ENCODE measurements at regions not wholly inside any gene's neighbourhood (a gene's known extent, or its start where the extent isn't known, plus 50 kb on each side); places are given as distances from the start of the nearest gene placed in this dataset.
"Not testable (repeated sequence)": the region's sequence is repeated elsewhere in the genome, so short reads cannot be mapped to it uniquely, and the experiment has no call there.

DNA sequence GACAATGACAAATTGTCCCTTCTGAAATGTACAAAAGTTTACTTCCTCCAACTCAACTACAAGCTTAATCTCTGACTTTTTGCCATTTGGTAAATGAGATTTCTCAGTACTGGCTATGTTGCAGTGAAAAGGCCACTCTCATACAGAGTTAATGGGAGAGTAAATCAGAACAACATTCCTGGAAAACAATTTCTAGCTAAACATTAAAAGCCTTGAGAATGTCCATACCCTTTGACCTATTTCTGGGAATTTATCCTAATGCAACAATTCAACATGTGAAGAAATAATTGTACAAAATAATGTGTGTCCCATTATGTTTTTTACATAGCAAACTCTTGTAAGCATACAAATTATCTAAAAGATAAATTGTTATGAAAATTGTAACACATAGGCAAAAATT lies 56.3 kb upstream of the SPEF2 start:
- FAIRE-seq (no peak), DNase-seq (ENCODE audit: extremely low spot score, insufficient read length, low read depth) (no peak)

DNA sequence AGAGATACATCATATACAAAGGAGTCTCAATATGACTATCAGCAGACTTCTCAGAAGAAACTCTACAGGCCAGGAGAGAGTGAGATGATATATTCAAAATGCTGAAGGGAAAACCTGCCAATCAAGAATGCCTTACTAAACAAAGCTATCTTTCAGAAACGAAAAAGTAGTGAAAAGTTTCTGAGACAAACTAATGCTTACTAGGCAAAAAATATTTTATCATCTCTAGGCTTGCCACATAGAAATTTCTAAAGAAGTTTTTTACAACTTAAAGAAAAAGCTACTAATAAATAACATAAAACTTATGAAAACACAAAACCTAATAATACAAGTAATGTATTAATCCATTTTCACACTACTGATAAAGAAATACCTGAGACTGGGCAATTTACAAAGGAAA lies 59.9 kb upstream of the SPEF2 start:
- DNase-seq (ENCODE audit: extremely low spot score, insufficient read length, low read depth) (no peak), FAIRE-seq (no peak)

DNA sequence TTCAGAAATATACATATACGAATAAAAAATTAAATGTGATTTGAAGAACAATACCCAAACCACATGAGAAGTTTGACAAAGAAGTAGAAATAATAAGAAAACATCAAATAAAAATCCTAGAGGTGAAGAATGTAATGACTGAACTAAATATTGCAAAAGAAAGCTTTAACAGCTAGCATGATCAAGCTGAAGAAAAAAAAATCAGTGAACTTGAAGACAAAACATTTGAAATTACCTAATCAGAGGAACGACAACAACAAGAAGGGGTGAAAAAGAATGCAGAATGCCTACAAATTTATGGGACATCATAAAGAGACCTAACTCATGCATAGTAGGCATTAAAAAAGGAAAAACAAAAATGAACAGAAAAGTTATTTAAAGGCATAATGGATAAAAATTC lies 60.5 kb upstream of the SPEF2 start:
- no peak for FAIRE-seq
- no peak for DNase-seq (ENCODE audit: extremely low spot score, insufficient read length, low read depth)

DNA sequence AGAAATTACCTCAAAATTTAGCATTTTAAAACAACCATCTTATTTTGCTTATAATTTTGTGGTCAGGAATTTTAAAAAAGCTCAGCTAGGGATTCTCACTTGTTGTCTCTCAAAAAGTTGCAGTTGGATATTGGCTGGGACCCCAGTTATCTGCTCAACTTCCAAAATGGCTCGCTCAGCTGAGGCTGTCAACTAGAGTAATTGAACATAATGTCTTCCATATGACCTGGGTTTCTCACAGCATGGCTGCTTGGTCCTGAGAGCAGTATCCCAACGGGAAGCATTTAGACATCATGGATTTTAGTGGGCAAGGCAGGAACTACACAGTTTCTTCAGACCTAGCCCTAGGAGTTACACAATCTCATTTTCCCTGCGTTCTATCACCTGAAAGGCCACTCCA lies 63.6 kb upstream of the SPEF2 start:
- no peak for FAIRE-seq
- DNase-seq (ENCODE audit: extremely low spot score, insufficient read length, low read depth): no peak

DNA sequence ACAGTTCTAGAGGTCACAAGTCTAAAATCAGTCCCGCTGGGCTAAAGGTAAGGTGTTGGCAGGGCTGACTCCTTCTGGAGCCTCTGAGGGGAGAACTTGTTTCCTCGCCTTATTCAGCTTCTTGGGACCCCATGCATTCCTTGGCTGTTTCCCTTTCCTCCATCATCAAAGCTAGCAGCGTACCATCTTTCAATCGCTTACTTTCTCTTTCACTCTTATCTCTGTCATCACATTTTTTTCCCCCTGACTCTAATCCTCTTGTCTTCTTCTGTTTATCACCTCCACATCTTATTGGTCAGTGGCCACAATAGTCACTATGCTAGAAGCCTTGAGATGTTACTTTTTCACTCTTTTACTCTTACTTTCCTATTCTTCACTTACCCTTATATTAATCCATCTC lies 72.5 kb upstream of the SPEF2 start:
- DNase-seq (ENCODE audit: extremely low spot score, insufficient read length, low read depth) (no peak), FAIRE-seq (no peak)

DNA sequence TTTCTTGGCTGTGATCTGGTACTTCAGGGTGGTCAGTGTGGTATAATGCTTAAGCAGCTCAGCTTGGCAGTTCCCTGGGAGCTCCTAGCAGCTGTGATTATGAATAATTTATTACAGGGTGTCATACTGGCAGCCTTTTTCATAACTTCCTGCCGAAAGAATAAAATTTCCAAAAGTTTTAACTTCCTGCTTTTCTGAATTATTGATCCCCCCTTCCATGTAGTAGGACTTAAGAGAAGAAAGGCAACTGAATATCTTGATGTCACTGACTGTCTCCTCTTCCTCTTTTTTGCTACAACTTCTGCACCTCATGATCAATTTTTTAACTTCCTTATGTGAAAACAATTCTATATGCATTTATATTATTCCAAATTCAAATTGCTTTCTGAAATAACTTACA lies 74.3 kb upstream of the SPEF2 start:
- DNase-seq (ENCODE audit: extremely low spot score, insufficient read length, low read depth): no peak
- FAIRE-seq: no peak

DNA sequence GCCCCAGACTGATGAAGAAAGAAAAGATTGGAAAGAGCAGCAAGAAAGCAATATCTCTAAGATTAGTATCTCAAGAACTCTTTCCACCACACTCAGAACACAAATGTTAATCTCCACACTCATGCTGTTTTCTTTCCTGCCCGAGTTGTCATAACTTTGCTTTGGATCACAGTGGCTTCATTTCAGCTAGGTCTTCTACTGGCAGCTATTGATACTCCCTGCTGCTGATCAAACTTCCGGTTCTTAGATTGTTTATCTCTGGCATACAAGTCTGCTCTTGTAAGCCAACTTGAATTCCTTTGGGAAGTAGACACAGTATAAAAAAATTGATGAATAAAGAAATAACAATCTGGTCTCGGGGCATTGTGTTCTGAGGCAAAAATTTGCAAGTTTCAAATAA lies 77.7 kb upstream of the SPEF2 start:
- no peak for FAIRE-seq

DNA sequence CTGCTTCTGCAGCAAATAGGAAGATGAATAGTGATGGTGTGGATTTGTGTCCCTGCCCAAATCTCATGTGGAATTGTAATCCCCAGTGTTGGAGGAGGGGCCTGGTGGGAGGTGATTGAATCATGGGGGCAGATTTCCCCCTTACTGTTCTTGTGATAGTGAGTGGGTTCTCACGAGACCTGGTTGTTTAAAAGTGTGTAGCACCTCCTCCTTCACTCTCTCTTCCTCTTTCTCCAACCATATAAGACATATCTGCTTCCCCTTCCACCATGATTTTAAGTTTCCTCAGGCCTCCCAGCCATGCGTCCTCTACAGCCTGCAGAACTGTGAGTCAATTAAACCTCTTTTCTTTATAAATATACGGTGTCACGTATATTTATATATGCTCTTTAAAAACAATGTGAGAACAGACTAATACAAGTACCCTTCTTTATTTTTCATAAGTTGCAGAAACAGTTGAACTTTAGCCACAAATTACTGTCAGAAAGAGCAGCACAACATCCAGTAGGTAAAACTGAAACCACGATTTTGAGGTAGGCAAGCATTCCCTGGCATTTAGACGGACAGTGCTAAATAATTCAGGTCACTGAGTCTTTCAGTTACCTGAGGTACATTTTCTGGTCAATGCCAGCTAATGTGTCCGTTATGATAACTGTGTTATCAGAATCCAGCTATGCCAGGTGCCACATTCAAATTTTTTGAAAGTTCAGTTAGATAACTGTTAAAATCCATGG lies 79.3 kb upstream of the SPEF2 start:
- no peak for FAIRE-seq
- no peak for DNase-seq (ENCODE audit: extremely low spot score, insufficient read length, low read depth)

More for the DNA sequence above, 77.7 kb upstream of the SPEF2 start:
- no peak for DNase-seq (ENCODE audit: extremely low spot score, insufficient read length, low read depth)

DNA sequence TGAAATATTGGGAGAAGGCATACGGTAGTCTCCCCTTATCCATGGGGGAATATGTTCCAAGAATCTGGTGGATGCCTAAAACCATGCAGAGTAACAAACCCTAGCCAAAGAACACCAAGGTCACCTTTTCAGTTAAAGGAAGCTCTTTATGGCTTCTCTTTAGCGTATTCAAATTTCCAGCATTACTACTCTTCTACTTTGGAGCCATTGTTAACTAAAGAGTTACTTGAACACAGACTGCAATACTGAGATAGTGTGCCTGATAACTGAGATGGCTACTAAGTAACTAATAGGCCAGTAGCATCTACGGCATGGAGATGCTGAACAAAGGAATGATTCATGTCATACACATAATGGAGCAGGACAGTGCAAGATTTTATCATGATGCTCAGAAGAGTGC lies 84.5 kb upstream of the SPEF2 start:
- FAIRE-seq (no peak), DNase-seq (ENCODE audit: extremely low spot score, insufficient read length, low read depth) (no peak)

DNA sequence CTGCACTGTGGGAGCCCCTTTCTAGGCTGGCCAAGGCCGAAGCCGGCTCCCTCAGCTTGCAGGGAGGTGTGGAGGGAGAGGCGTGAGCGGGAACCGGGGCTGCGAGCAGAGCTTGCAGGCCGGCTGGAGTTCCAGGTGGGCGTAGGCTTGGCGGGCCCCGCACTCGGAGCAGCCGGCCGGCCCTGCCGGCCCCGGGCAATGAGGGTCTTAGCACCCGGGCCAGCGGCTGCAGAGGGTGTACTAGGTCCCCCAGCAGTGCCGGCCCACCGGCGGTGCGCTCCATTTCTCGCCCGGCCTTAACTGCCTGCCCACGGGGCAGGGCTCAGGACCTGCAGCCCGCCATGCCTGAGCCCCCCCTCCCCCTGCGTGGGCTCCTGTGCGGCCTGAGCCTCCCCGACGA lies 86.1 kb upstream of the SPEF2 start:
- not testable (repeated sequence) for DNase-seq (ENCODE audit: extremely low spot score, insufficient read length, low read depth); FAIRE-seq

DNA sequence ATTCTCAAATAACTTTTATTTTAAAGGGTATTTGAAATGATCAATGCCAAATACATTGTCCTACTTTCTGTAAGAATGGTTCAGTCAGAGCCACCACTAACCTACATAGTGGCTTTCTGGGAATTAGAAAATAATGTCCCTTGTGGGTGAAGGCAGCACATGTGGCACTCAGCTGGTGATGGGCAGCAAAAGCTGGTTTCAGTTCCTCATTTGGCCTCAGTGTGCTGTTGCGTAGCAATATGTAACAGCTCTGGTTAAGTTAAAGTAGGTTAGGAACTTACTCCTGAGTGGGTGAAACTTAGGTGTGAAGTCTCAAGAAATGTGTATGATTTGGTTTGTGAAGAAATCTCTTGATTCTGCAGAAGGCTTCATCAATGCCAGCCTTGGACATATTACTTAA lies 99.6 kb upstream of the SPEF2 start:
- DNase-seq (ENCODE audit: extremely low spot score, insufficient read length, low read depth): peak; percentile 17
- FAIRE-seq: peak; percentile 89

DNA sequence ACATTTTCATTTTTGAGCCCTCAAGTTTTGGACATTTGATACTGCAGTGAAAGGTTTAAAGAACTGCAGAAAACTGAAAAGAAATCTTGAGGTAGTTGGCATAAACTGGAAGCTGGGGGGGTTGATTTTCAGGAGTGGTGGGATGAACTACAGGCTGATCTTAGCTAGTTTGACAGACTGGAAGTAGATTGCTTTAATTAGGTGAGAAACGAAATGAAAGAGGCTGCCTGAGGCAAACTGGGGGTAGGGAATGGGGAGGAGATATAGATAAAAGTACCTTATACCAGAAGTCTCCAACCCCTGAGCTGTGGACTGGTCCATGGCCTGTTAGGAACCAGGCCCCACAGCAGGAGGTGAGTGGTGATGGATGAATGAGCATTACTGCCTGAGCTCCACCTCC lies 101.4 kb upstream of the SPEF2 start:
- DNase-seq (ENCODE audit: extremely low spot score, insufficient read length, low read depth): no peak
- FAIRE-seq: no peak

DNA sequence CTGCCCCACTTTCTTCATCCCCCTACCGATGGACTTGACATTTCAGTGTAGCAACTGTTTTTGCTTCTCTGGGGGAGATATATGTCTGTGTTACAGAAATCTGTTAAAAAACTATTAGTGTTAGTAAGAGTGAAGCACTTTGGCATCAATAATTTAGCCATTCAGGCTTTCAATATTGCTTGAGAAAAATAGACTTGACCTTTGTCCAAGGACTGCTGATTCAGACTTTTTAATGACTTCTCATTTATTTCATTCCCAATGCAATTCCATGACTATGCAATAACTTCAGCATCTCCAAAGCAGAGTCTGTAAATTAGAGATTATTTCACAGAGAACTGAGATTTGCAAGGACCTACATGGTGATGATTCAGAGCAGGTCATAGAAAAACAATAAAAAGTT lies 104.1 kb upstream of the SPEF2 start:
- FAIRE-seq: no peak
- DNase-seq (ENCODE audit: extremely low spot score, insufficient read length, low read depth): no peak

DNA sequence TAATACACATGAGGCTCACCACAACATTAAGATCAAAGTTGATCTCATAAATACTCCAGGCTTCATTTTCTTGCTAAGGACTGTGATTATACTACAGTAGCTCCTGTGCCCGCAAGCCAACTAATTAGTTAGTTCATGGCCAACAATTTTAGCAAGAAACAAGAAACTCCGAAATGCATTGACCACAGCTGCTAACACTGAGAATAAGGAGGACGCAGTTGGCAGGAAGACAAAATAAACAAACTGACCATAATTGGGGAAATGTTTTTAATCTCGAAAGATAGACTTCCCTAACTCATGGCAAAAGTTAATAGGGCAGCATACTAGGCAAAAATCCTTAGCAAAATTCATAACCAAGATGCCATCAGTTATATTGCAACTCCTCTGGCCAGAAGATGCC lies 115.5 kb upstream of the SPEF2 start:
- FAIRE-seq (no peak), DNase-seq (ENCODE audit: extremely low spot score, insufficient read length, low read depth) (no peak)

DNA sequence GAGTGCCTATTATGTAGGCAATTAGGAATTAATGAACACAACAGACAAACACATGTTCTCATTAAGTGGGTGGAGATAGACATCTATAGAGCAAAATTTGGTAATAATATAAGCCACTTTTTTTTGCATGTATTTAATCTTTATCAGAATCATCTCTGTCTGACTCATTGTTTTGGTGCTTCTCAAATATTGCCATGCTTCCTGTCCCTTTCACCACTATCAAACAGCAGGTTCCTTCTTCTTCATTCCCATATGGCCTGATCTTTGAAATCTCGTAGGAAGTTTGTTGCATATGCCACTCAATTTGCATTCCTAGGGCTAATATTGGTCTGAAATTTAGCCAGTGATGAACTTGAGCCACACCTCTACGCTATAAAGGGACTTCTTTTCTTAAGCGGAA lies 128.9 kb upstream of the SPEF2 start:
- FAIRE-seq (no peak), DNase-seq (ENCODE audit: extremely low spot score, insufficient read length, low read depth) (no peak)

DNA sequence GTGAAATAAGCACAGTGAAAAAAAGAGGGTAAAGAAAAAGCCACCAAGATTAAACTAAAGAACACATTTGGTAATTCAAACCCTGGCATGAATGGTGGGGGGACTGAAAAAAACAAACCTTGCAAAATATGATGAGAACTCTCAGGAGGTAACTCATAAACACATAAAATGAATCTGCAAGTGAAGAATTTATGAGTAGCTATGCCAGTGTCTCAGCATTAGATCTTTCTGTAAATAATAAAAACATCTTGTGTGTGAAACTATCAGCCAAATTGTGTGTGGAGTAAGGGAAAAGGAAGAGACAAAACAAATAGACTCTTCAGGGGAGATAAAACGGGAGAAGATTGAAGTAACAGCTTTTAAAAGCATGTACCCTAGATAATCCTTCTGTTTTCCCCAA lies 129.6 kb upstream of the SPEF2 start:
- DNase-seq (ENCODE audit: extremely low spot score, insufficient read length, low read depth) (no peak), FAIRE-seq (no peak)

DNA sequence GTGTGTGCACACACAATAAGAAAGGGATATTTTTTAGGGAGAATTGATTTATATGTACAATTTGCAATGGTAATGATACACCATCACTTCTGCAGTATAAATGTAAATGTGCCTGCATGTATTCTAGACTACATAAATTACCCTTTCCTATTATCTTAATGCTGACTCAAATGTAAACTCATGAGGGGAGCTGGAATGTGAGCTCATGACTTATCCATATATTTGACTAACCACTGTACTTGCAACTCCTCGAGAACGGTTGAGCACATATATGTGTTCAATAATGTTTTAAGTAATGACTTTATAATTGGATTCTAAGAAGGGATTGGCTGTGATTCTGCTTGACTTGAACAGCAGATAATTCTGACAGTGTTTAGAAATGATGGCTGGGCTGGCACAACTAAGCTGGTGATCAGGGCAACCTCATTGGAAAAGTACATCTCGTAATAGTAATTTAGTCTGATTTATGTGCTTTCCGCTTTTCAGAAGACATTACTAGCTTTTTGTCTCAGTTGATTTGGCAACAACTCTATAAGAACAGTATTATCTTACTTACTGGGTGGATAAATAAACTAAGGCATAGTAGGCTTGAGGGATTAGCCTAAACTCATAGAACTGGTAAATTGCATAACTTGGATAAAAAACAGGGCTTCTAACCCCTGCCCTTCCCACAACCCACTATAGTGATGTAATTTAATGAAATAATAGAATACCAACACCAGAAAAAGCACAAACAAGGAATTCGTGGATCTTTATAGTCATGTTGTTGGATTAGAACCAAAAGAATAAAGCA lies 130.2 kb upstream of the SPEF2 start:
- FAIRE-seq: no peak
- no peak for DNase-seq (ENCODE audit: extremely low spot score, insufficient read length, low read depth)

DNA sequence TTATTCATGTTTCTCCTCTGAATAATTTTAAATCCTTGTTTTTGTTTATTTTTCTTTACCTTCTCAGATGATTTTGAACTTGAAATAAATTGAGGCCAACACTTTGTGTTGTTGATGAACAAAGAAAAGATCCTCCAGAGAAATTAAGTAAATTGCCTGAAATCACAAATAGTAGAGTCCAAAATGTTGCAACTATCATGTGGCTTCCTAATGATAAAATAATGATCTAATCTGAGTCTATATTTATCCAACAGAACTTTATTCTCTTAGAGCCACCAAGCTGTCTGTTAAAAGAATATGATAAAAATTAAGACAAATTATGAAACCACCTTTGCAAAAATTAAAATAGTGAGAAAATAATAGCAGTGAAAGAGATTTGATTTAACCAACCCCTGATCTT lies 132.2 kb upstream of the SPEF2 start:
- DNase-seq (ENCODE audit: extremely low spot score, insufficient read length, low read depth) (no peak), FAIRE-seq (peak; percentile 29)

DNA sequence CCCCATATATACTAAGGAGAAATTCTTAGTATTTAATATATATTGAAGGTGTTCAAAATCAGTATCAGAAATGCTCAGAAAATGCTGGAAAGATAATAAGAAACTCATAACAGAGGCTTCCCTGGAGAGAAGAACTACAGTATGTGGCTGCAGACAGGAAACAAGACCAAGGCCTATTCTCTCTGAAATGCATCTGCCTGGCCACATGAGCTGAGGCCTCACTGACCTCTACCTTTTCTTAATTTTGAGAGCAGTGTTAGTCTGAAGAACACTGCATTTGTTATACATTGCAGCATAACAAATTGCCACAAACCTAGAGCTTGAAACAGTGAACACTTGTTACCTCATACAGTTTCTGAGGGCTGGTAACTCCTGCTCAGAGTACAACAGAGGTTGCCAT lies 133.4 kb upstream of the SPEF2 start:
- no peak for DNase-seq (ENCODE audit: extremely low spot score, insufficient read length, low read depth)
- peak; percentile 65 for FAIRE-seq

DNA sequence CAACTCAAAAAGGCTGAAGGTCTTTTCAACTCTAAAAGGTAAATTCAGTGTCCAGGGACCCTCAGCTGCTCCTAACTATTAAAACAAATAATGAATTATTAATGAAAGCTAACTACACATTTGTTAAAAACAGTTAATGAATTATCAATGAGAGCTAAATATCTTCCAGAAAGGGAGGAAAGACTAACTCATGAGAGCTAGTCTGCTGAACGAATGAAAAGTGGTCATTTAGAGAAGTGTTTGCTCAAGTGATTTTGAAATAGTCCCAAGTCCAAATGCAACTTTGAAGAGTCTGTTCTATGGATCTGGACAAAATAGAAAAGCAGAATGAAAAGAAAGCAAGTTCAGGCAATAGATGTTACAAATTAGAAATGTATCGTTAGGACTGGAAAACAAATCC lies 133.9 kb upstream of the SPEF2 start:
- FAIRE-seq (no peak), DNase-seq (ENCODE audit: extremely low spot score, insufficient read length, low read depth) (no peak)

DNA sequence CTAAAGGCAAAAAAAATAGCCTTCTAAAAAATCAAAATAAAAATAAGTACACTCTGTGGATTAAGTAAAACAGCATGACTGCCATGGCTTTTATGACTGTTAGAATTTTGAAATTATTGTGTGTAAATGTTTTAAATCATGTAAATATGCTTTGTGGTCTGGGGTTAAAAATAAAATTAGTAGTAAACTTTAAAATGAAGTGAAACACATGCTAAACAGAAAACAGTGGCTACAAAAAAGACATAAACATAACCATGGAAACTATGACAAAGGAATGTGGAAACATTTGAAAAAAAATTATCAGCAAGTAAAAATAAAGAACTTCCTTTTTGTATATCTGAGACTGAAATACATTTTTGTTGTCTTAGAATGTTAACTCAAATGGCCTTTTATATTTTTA lies 134.5 kb upstream of the SPEF2 start:
- FAIRE-seq (no peak), DNase-seq (ENCODE audit: extremely low spot score, insufficient read length, low read depth) (no peak)
